ENCODE measurements at regions not wholly inside any gene's neighbourhood (a gene's known extent, or its start where the extent isn't known, plus 50 kb on each side); places are given as distances from the start of the nearest gene placed in this dataset.

- Mint-ChIP-seq H3K4me1 (no peaks in the 10 kb centered on the region), H3K27ac (no peak overlapping the region), H3K27me3 (no peaks in the 10 kb centered on the region), H3K4me3 (no peak overlapping the region), H3K36me3 (peaks cover 0 to 2% (median 0%) of the 10 kb centered on the region in 3 donors), H3K9me3 (peaks cover 0 to 13% (median 10%) of the 10 kb centered on the region in 5 donors)
- no peaks in the 10 kb centered on the region for H3K9me3 ChIP-seq (ENCODE audit: low read length)
- H3K27me3 ChIP-seq (ENCODE audit: insufficient read depth, low read length, poor library complexity, severe bottlenecking) = no peaks in the 10 kb centered on the region
- no peak overlapping the region for H3K27ac ChIP-seq (ENCODE audit: low read depth, low read length)
- H3K4me3 ChIP-seq (ENCODE audit: low read length) = no peak overlapping the region
- ChIA-PET CTCF (no interaction called here), POLR2A (no interaction called here)
- H3K4me1 ChIP-seq (ENCODE audit: insufficient read depth, low read length) = no peaks in the 10 kb centered on the region
- DNase-seq = no peak
- H3K36me3 ChIP-seq (ENCODE audit: insufficient read depth, low read length) = no peaks in the 10 kb centered on the region
These were observed 731.5 kb downstream of the TLE1 start for GRCh38 chr9:80957801-80958200.

DNA sequence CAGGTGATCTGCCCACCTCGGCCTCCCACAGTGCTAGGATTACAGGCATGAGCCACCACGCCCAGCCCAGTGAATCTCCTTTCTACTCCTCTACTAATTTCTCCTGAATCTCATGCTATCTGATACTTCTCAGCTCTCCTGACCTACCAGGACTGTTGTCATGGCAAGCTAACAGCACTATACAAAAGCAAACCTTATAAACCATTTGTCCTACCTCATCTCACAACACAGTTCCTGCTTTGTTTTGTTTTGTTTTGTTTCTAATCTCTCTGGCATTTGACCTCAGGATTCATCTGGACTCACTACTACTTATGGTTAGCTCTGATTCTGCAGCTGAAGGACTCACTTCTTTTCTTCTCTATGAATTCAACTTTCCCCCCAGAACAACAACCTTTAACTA is 734.8 kb downstream of the TLE1 start:
- H3K36me3 Mint-ChIP-seq = no peaks in the 10 kb centered on the region

DNA sequence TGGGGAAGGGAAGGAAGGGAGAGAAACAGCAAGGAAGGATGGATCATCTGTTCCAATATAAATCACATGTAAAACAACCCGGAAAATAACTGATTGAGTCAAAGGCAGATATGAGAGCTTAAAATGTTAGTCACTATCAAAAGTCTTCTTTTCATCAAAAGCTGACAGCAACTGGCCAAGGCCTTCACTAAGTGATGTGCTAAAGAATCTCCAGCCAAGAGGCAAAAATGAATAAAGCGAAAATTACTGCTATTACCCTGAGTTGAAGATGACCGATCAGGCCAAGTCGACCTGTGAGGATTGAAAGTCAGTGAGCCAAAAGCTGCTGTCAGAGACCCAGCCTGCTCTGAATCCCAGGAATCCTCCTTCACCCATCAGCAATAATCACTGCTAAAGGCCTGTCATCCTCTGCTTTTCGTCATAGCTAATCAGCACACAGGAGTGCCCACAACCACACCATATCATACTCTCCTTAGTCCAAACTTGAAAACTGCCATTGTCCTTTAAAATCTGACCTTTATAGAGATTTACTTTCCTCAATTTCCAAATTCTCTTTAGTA is 736.9 kb downstream of the TLE1 start:
- no peak overlapping the region for H3K4me3 ChIP-seq (ENCODE audit: low read length)
- no peak for DNase-seq
- ChIA-PET CTCF (no interaction called here), POLR2A (no interaction called here)
- no peaks in the 10 kb centered on the region for H3K4me1 ChIP-seq (ENCODE audit: insufficient read depth, low read length)
- no peaks in the 10 kb centered on the region for H3K27me3 ChIP-seq (ENCODE audit: insufficient read depth, low read length, poor library complexity, severe bottlenecking)
- Mint-ChIP-seq H3K4me1 (no peaks in the 10 kb centered on the region), H3K36me3 (no peaks in the 10 kb centered on the region), H3K27me3 (no peaks in the 10 kb centered on the region), H3K27ac (no peak overlapping the region), H3K9me3 (peaks cover 0 to 13% (median 10%) of the 10 kb centered on the region in 5 donors), H3K4me3 (no peak overlapping the region)
- H3K36me3 ChIP-seq (ENCODE audit: insufficient read depth, low read length) = no peaks in the 10 kb centered on the region
- no peaks in the 10 kb centered on the region for H3K9me3 ChIP-seq (ENCODE audit: low read length)
- no peak overlapping the region for H3K27ac ChIP-seq (ENCODE audit: low read depth, low read length)

More for the DNA sequence above, 734.8 kb downstream of the TLE1 start:
- Mint-ChIP-seq H3K4me1 (no peaks in the 10 kb centered on the region), H3K27ac (no peak overlapping the region), H3K4me3 (no peak overlapping the region), H3K9me3 (peaks cover 0 to 15% (median 10%) of the 10 kb centered on the region in 5 donors), H3K27me3 (no peaks in the 10 kb centered on the region)
- Histone ChIP-seq H3K27me3 (ENCODE audit: insufficient read depth, low read length, poor library complexity, severe bottlenecking) (no peaks in the 10 kb centered on the region), H3K27ac (ENCODE audit: low read depth, low read length) (no peak overlapping the region), H3K36me3 (ENCODE audit: insufficient read depth, low read length) (no peaks in the 10 kb centered on the region), H3K4me1 (ENCODE audit: insufficient read depth, low read length) (no peaks in the 10 kb centered on the region), H3K4me3 (ENCODE audit: low read length) (no peak overlapping the region), H3K9me3 (ENCODE audit: low read length) (no peaks in the 10 kb centered on the region)
- no peak for DNase-seq
- ChIA-PET CTCF (no interaction called here), POLR2A (no interaction called here)

- Histone ChIP-seq H3K4me1 (ENCODE audit: insufficient read depth, low read length) (no peaks in the 10 kb centered on the region), H3K27me3 (ENCODE audit: insufficient read depth, low read length, poor library complexity, severe bottlenecking) (no peaks in the 10 kb centered on the region), H3K36me3 (ENCODE audit: insufficient read depth, low read length) (no peaks in the 10 kb centered on the region), H3K9me3 (ENCODE audit: low read length) (no peaks in the 10 kb centered on the region), H3K4me3 (ENCODE audit: low read length) (no peak overlapping the region), H3K27ac (ENCODE audit: low read depth, low read length) (no peak overlapping the region)
- no peaks in the 10 kb centered on the region for H3K4me1 Mint-ChIP-seq
- no peak overlapping the region for H3K4me3 Mint-ChIP-seq
- POLR2A ChIA-PET = no interaction called here
- CTCF ChIA-PET = no interaction called here
- DNase-seq = no peak
- H3K36me3 Mint-ChIP-seq = no peaks in the 10 kb centered on the region
- no peak overlapping the region for H3K27ac Mint-ChIP-seq
- H3K27me3 Mint-ChIP-seq = no peaks in the 10 kb centered on the region
- H3K9me3 Mint-ChIP-seq = peaks cover 0 to 15% (median 10%) of the 10 kb centered on the region in 5 donors
These were observed 737.7 kb downstream of the TLE1 start for GRCh38 chr9:80951675-80952074.

DNA sequence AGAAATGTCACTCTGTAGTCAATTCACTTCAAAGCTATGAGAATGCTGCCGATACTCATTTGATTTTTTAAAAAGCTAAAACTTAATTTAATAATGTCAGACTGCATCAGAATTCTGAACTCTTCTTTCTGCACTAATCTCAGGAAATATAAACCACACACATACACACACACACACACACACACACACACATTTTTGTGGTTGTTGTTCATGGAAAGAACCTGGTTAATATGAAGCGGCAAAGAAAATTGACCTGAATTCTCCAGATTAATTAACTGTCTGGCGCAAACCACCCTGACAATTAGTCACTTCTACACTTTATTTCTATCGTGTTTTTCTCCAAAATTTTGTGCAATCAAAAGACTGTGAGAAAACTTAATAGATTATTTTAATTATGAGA is 740.5 kb downstream of the TLE1 start:
- Histone ChIP-seq H3K27me3 (ENCODE audit: insufficient read depth, low read length, poor library complexity, severe bottlenecking) (no peaks in the 10 kb centered on the region), H3K4me3 (ENCODE audit: low read length) (no peak overlapping the region), H3K4me1 (ENCODE audit: insufficient read depth, low read length) (no peaks in the 10 kb centered on the region), H3K36me3 (ENCODE audit: insufficient read depth, low read length) (no peaks in the 10 kb centered on the region), H3K27ac (ENCODE audit: low read depth, low read length) (no peak overlapping the region), H3K9me3 (ENCODE audit: low read length) (no peaks in the 10 kb centered on the region)
- no peak overlapping the region for H3K4me3 Mint-ChIP-seq
- no peaks in the 10 kb centered on the region for H3K36me3 Mint-ChIP-seq
- POLR2A ChIA-PET = no interaction called here
- CTCF ChIA-PET = no interaction called here
- DNase-seq = no peak
- H3K27me3 Mint-ChIP-seq = no peaks in the 10 kb centered on the region
- H3K27ac Mint-ChIP-seq = no peak overlapping the region
- H3K9me3 Mint-ChIP-seq = peaks cover 3 to 21% (median 5%) of the 10 kb centered on the region in 5 donors
- no peaks in the 10 kb centered on the region for H3K4me1 Mint-ChIP-seq

GRCh38 chr9:80948066-80948465 is 741.3 kb downstream of the TLE1 start:
- H3K9me3 Mint-ChIP-seq = peaks cover 0 to 19% (median 3%) of the 10 kb centered on the region in 5 donors
- CTCF ChIA-PET = no interaction called here
- no peak overlapping the region for H3K4me3 Mint-ChIP-seq

DNA sequence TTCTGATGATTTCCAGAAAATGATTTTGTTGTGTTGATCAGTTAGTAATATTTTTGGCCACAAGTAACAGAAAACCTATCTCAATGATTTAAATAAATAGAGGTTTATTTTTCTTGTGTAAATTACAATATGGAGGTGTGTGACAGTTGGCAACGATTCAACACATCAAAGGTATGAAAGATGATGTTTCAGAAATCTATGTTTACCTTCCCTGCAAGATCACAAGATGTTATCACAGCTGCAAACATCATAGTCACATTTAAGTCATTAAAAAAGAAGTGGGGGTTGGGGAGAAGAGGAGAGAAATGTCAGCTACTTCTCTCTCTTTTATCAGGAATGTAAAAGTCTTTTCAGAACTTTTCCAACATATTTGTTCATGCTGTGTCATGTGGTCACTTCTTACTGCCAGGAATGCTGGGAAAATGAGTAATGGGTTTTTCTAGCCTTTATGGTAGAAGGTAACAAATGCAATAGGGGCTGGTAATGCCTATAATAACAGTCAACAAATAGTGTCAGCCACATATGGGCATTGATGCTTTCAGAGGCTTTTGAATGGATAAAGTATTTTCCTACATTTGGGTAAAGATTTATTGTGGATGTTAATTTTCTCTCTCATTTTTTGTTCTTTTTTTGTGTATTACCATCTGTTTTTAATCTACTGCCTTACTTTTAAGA is 742.7 kb downstream of the TLE1 start:
- no peak overlapping the region for H3K4me3 ChIP-seq (ENCODE audit: low read length)
- no peak overlapping the region for H3K27ac ChIP-seq (ENCODE audit: low read depth, low read length)
- ChIA-PET CTCF (no interaction called here), POLR2A (no interaction called here)
- H3K27me3 ChIP-seq (ENCODE audit: insufficient read depth, low read length, poor library complexity, severe bottlenecking) = no peaks in the 10 kb centered on the region
- no peak overlapping the region for H3K4me3 Mint-ChIP-seq
- DNase-seq = no peak
- no peaks in the 10 kb centered on the region for H3K4me1 ChIP-seq (ENCODE audit: insufficient read depth, low read length)
- no peak overlapping the region for H3K27ac Mint-ChIP-seq
- peaks cover 0 to 21% (median 3%) of the 10 kb centered on the region in 5 donors for H3K9me3 Mint-ChIP-seq
- no peaks in the 10 kb centered on the region for H3K36me3 Mint-ChIP-seq
- H3K4me1 Mint-ChIP-seq = no peaks in the 10 kb centered on the region
- no peaks in the 10 kb centered on the region for H3K27me3 Mint-ChIP-seq
- no peaks in the 10 kb centered on the region for H3K9me3 ChIP-seq (ENCODE audit: low read length)
- no peaks in the 10 kb centered on the region for H3K36me3 ChIP-seq (ENCODE audit: insufficient read depth, low read length)

More at GRCh38 chr9:80948066-80948465, 741.3 kb downstream of the TLE1 start:
- no peak for DNase-seq
- Histone ChIP-seq H3K4me3 (ENCODE audit: low read length) (no peak overlapping the region), H3K9me3 (ENCODE audit: low read length) (no peaks in the 10 kb centered on the region), H3K36me3 (ENCODE audit: insufficient read depth, low read length) (no peaks in the 10 kb centered on the region), H3K27ac (ENCODE audit: low read depth, low read length) (no peak overlapping the region), H3K4me1 (ENCODE audit: insufficient read depth, low read length) (no peaks in the 10 kb centered on the region), H3K27me3 (ENCODE audit: insufficient read depth, low read length, poor library complexity, severe bottlenecking) (no peaks in the 10 kb centered on the region)
- Mint-ChIP-seq H3K27ac (no peak overlapping the region), H3K27me3 (no peaks in the 10 kb centered on the region), H3K36me3 (no peaks in the 10 kb centered on the region), H3K4me1 (no peaks in the 10 kb centered on the region)
- POLR2A ChIA-PET = no interaction called here

DNA sequence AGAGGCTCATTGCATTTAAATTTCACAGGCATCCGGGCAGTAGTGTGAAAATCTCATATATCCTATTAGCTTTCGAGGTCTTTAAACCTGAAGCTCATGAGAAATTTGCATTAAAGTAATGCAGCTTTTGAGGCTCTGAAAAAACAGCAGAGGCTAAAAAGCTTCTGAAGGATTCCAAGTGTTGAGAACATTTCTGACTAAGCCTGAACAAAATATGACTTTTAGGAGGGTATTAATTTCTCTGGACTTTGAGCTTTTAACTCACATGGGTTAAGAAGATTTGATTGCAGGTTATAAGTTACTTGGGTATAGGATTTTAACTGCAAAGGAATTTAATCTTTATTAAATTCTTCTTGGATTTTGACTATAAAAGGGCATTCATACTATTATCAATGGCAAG is 743.9 kb downstream of the TLE1 start:
- no peak for DNase-seq
- Histone ChIP-seq H3K4me1 (ENCODE audit: insufficient read depth, low read length) (no peaks in the 10 kb centered on the region), H3K36me3 (ENCODE audit: insufficient read depth, low read length) (no peaks in the 10 kb centered on the region), H3K27ac (ENCODE audit: low read depth, low read length) (no peak overlapping the region), H3K27me3 (ENCODE audit: insufficient read depth, low read length, poor library complexity, severe bottlenecking) (no peaks in the 10 kb centered on the region), H3K4me3 (ENCODE audit: low read length) (no peak overlapping the region), H3K9me3 (ENCODE audit: low read length) (no peaks in the 10 kb centered on the region)
- no peaks in the 10 kb centered on the region for H3K4me1 Mint-ChIP-seq
- H3K27me3 Mint-ChIP-seq = no peaks in the 10 kb centered on the region
- CTCF ChIA-PET = no interaction called here
- POLR2A ChIA-PET = no interaction called here
- H3K9me3 Mint-ChIP-seq = peaks cover 2 to 19% (median 5%) of the 10 kb centered on the region in 5 donors
- H3K27ac Mint-ChIP-seq = no peak overlapping the region
- H3K4me3 Mint-ChIP-seq = no peak overlapping the region
- no peaks in the 10 kb centered on the region for H3K36me3 Mint-ChIP-seq
